ENCODE measurements at regions not wholly inside any gene's neighbourhood (a gene's known extent, or its start where the extent isn't known, plus 50 kb on each side); places are given as distances from the start of the nearest gene placed in this dataset.
"Not testable (repeated sequence)": the region's sequence is repeated elsewhere in the genome, so short reads cannot be mapped to it uniquely, and the experiment has no call there.

GRCh38 chr1:88528792-88529191 is 155.3 kb upstream of the PKN2 start:
- FAIRE-seq: no peak

DNA sequence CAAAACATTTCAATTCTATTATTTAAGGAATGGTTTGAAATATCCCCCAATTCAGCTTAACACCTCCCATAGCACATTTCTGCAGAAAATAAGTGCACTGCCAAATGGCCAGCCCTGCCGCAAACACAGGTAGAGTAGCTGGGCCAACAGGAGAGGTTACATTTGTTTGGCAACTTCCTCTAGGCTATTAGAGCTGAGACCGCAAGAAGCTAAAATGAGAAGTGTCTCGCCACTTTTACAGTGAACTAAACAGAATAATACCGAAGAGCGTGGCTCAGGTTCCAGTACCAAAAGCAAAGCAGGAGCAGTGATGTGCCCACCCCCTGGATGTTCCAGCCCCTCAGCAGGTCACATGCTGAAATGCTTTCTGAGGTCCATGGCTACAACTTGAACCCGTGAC is 154.5 kb upstream of the PKN2 start:
- no peak for FAIRE-seq

- FAIRE-seq: no peak
Observed at GRCh38 chr1:88530246-88530645, 153.8 kb upstream of the PKN2 start.

GRCh38 chr1:88537787-88538186 is 146.3 kb upstream of the PKN2 start:
- no peak for FAIRE-seq

DNA sequence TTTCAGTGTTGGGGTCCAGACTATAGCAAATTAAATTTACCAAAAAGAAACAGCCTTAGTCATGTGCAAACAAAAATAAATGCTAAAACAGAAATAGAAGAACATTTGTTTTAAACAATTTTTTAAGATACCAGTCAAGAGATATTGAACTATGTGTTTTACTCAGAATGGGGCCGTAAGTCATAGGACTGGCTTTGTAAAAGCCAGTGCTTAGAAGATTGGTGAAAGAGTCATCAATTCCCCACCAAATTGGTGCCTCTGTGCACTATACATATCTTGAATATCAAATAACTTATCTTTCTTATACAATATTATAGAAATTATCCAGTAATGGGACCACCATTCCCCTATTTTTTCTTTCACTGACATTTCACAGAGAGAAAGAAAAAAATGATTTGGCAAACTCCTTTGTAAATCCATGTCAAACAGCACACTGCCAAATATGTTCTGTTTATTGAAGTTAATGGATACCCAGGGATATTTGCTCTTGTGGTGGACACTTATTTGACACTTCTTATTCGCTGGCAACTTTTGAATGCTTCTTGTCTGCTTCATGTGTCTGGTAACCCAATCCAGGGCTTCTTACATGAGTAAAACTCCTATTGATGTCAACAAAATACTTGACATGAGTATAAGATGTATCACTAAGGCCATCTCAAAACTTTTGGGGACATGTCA is 145.7 kb upstream of the PKN2 start:
- FAIRE-seq: no peak

- no peak for FAIRE-seq
Observed at GRCh38 chr1:88540255-88540654, 143.8 kb upstream of the PKN2 start.

DNA sequence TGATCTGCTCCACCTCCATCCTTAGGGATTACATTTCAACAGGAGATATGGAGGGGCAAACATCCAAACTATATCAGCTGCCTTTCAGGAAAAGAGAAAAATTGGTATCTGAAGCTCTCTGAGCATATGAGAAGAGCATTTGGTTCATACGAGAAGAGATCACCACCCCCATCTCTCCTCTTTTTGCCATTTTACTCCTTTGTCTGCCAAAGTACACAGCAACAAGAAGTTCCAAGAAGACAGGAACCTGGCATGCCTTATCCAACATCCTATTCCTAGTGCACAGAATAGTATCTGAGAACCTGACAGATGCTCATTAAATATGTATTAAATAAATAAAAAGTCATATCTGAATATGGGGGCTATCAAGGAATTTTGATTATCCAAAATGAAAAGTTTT is 142.5 kb upstream of the PKN2 start:
- FAIRE-seq: no peak

- FAIRE-seq: no peak
Observed at GRCh38 chr1:88544195-88544594, 139.9 kb upstream of the PKN2 start.

DNA sequence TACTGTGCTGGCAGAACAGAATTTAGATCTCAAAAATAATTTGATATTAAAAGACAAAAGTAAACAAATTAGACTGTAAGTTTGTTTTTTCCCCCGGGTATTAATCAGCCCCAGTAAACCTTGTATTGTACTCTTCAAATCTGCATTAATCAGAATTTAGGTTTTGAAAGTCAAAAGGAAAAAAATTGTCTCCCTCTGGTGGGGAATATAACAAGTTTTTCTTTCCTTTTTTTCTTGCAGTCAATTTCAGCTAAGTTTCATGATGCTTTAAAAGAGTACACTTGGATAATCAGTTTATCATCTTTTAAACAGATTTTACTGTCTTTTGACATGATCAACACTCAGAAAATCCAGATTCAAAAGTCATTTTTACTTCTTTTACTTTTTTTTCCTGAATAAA is 134.5 kb upstream of the PKN2 start:
- no peak for FAIRE-seq

GRCh38 chr1:88552226-88552625 is 131.8 kb upstream of the PKN2 start:
- FAIRE-seq: no peak

GRCh38 chr1:88557014-88557413 is 127.1 kb upstream of the PKN2 start:
- FAIRE-seq: no peak

DNA sequence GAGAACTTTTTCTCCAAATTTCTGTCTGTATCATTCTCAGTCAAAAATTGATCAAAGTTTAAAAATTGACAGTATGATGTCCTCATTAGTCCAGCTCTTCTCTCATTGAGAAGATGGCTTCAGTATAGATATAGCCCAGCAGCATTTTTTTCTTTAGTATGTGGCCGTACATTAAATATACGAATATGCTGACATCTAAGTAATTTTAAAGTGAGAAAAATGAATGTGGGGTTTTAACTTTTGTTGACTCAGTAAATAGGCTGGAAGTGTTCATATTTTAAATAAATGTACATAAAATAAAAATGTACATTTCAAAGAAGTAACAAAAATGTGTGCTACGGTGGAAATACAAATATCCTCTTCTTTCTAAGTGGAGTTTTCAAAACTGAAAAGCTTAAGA is 123.5 kb upstream of the PKN2 start:
- no peak for FAIRE-seq

- FAIRE-seq: no peak
Observed at GRCh38 chr1:88562991-88563390, 121.1 kb upstream of the PKN2 start.

DNA sequence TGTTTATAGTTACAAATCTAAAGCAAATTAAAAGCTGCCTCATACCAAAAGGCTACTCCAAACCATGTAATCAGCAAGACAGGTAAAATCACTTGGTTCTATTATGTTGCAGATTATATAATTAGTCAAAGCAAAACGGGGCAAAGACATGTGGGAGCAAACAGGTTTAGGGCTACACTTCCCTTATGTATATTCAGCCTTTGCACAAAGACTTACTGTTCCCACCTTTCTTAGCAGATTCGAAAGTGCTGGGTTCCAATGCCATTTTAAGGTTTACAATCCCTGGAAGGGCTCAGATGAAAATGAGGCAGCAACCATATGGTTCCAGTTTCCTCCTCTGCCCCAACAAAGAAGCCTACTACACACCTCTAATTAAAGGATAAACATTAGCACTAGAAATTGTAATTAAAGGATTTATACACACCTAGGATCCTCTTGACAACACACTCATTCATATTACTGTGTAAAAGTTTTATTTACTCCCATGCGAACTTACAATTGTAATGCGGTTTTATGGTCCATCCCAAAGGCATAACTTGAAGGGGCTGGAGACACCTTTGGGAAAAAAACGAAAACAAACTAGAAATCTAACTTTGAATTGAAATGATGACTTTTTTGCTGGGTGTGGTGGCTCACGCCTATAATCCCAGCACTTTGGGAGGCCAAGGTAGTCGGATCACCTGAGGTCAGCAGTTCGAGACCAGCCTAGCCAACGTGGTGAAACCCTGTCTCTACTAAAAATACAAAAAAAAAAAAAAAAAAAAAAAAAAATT is 117.3 kb upstream of the PKN2 start:
- no peak for FAIRE-seq

DNA sequence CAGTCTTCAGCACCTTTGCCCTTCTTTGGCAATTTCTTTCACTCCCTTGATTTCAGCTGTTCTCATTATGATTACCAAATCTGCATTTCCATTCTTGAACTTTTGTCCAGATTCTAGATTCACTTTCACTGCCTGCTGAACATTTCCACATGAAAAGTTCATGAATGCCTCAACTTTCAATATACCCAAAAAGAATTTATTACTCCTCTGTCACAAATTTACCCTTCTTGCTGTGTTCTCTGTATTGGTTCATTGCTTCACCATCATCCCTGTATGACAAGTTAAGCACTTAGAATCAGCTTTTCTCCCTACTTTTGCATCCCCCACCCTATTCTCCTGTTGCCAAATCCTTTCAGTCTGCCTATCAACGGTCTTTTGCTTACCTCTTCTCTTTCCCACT is 112.6 kb upstream of the PKN2 start:
- FAIRE-seq: no peak

- no peak for FAIRE-seq
Observed at GRCh38 chr1:88579598-88579997, 104.5 kb upstream of the PKN2 start.

GRCh38 chr1:88581703-88582102 is 102.4 kb upstream of the PKN2 start:
- no peak for FAIRE-seq

DNA sequence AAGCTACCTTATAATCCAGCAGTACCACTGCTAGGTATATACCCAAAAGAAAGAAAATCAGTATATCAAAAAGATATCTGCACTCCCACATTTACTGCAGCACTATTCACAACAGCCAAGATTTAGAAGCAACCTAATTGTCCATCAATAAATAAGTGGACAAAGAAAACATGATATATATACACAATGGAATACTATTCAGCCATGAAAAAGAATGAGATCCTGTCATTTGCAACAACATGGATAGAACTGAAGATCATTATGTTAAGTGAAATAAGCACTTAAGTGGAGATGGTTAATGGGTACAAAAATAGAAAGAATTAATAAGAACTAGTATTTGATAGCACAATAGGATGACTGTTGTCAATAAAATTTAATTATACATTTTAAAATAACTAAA is 90.7 kb upstream of the PKN2 start:
- FAIRE-seq: no peak

GRCh38 chr1:88595355-88596002 is 88.6 kb upstream of the PKN2 start:
- no peak for FAIRE-seq

GRCh38 chr1:88597973-88598372 is 86.1 kb upstream of the PKN2 start:
- not testable (repeated sequence) for FAIRE-seq

GRCh38 chr1:88608139-88608943 is 75.7 kb upstream of the PKN2 start:
- FAIRE-seq: peak; percentile 38

DNA sequence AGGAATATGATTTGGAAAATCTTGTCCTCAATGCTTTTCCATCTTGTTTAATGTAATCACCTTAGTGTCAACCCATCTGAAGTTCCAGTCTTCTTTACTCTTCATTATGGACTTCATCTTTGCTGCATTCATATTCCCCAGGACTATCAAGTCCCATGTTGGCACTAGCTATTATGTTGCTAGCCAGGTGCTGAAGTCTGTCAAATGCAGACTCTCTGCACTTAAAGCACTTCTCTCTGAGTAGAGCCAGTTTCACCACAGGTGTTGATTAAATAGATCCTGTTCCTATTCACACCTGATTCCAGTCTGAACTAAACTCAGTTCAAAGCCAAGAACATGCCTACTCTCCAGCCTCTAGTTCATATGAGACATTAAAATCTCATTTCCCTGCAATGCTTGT is 75.0 kb upstream of the PKN2 start:
- FAIRE-seq: no peak

GRCh38 chr1:88610687-88611086 is 73.4 kb upstream of the PKN2 start:
- no peak for FAIRE-seq
